H1 (cell line): ENCODE measurements at regions not wholly inside any gene's neighbourhood (a gene's known extent, or its start where the extent isn't known, plus 50 kb on each side); places are given as distances from the start of the nearest gene placed in this dataset.

Source experiments
- CTCF ChIA-PET: fragments of 300-600 bp; sonication (Branson Sonifier 250); formaldehyde crosslinking; loops from one replicate; lab custom pipeline; 2021; ENCODE audit not compliant: partially characterized antibody; lab: Charles Lee
- POLR2A ChIA-PET: fragments of 300-600 bp; sonication (Branson Sonifier 250); formaldehyde crosslinking; loops from one replicate; lab custom pipeline; 2021; ENCODE audit warnings: inconsistent platforms; ENCODE audit not compliant: partially characterized antibody; lab: Charles Lee
- DNase-seq, 2 experiments: peaks; one replicate each; pipeline versions ENCODE4 v3.0.0 to v3.0.0-alpha.2; 2010 to 2022; ENCODE audit warnings: low spot score in 2 of 2, low read depth in 1 of 2, mixed read lengths in 1 of 2
- FAIRE-seq: peaks from 2 replicates; lab custom pipeline; 2011; peaks lifted over from hg19 to GRCh38; lab: Jason Lieb, UNC
- H2AFZ ChIP-seq: 2 replicates; pipeline ENCODE4 v1.8.1; 2012; ENCODE audit warnings: low read length, inconsistent platforms
- H2AK5ac ChIP-seq: 2 replicates; pipeline ENCODE4 v1.6.1; 2013; ENCODE audit warnings: low read depth, low read length
- H2BK120ac ChIP-seq: replicated peaks from 2 replicates; pipeline ENCODE3; 2013; ENCODE audit warnings: low read depth, low read length, inconsistent platforms
- H2BK12ac ChIP-seq: 2 replicates; pipeline ENCODE4 v1.6.1; 2013; ENCODE audit warnings: low read depth, low read length
- H2BK15ac ChIP-seq: 2 replicates; pipeline ENCODE4 v1.6.1; 2013; ENCODE audit warnings: low read length
- H2BK20ac ChIP-seq: 2 replicates; pipeline ENCODE4 v1.6.1; 2013; ENCODE audit warnings: low read length
- H2BK5ac ChIP-seq: 2 replicates; pipeline ENCODE4 v1.6.1; 2013; ENCODE audit warnings: low read depth, low read length
- H3K14ac ChIP-seq: 2 replicates; pipeline ENCODE4 v1.6.1; 2013; ENCODE audit warnings: inconsistent platforms; ENCODE audit not compliant: insufficient read length
- H3K18ac ChIP-seq: 2 replicates; pipeline ENCODE4 v1.6.1; 2013; ENCODE audit warnings: low read length; ENCODE audit errors: extremely low read depth
- H3K23ac ChIP-seq: 2 replicates; pipeline ENCODE4 v1.6.1; 2013; ENCODE audit warnings: inconsistent platforms; ENCODE audit not compliant: insufficient read length
- H3K23me2 ChIP-seq: 2 replicates; pipeline ENCODE4 v1.6.1; 2013; ENCODE audit warnings: low read depth, low read length
- H3K27ac ChIP-seq: 2 replicates; pipeline ENCODE4 v1.6.1; 2011; ENCODE audit warnings: low read depth, low read length, inconsistent platforms
- H3K27me3 ChIP-seq, 4 experiments: replicated peaks in 1 of 4; 1 replicate in 1 of 4; 2 replicates in 3 of 4; pipeline versions ENCODE4 v1.6.1 to v1.8.1; 2011 to 2013; ENCODE audit warnings: low read length in 3 of 4, mild to moderate bottlenecking in 3 of 4, inconsistent platforms in 2 of 4, mixed read lengths in 2 of 4, moderate library complexity in 1 of 4; ENCODE audit not compliant: control insufficient read depth in 3 of 4, insufficient read depth in 3 of 4; ENCODE audit errors: extremely low read depth in 1 of 4
- H3K36me3 ChIP-seq, 4 experiments: 2 replicates each; pipeline versions ENCODE4 v1.6.1 to v1.8.1; 2011 to 2013; ENCODE audit warnings: mild to moderate bottlenecking in 4 of 4, low read length in 3 of 4, moderate library complexity in 2 of 4, control low read depth in 1 of 4, inconsistent platforms in 1 of 4; ENCODE audit not compliant: insufficient read depth in 4 of 4, control insufficient read depth in 2 of 4
- H3K4ac ChIP-seq: replicated peaks from 2 replicates; pipeline ENCODE3; 2013; ENCODE audit warnings: low read length, low read depth, mixed read lengths, inconsistent platforms; ENCODE audit not compliant: insufficient read length
- H3K4me1 ChIP-seq, 4 experiments: replicated peaks in 1 of 4; 1 replicate in 1 of 4; 2 replicates in 3 of 4; pipeline versions ENCODE4 v1.6.1 to v1.8.1; 2011 to 2013; ENCODE audit warnings: low read length in 3 of 4, inconsistent platforms in 2 of 4, mixed read lengths in 1 of 4; ENCODE audit not compliant: insufficient read depth in 4 of 4, control insufficient read depth in 3 of 4
- H3K4me2 ChIP-seq, 2 experiments: 2 replicates each; pipeline versions ENCODE4 v1.6.1 to v1.8.1; 2011 to 2013; ENCODE audit warnings: low read depth in 2 of 2, low read length in 2 of 2, control low read depth in 1 of 2, inconsistent platforms in 1 of 2, mild to moderate bottlenecking in 1 of 2; ENCODE audit not compliant: insufficient read depth in 1 of 2
- H3K4me3 ChIP-seq, 4 experiments: fragments of 200-600, 300-600 bp in 1 of 4; sonication (generic), shearing (Covaris generic), sonication (Bioruptor Twin) in 1 of 4; 2 replicates each; pipeline versions ENCODE4 v1.5.1 to v1.8.1; 2011 to 2016; ENCODE audit warnings: low read length in 4 of 4, low read depth in 3 of 4, control low read depth in 2 of 4, inconsistent platforms in 2 of 4, mild to moderate bottlenecking in 2 of 4, mixed read lengths in 1 of 4, moderate library complexity in 1 of 4; ENCODE audit not compliant: insufficient read depth in 2 of 4; ENCODE audit errors: extremely low read depth in 1 of 4
- H3K56ac ChIP-seq: replicated peaks from 2 replicates; pipeline ENCODE3; 2013; ENCODE audit warnings: low read depth, mild to moderate bottlenecking, mixed read lengths, low read length, inconsistent platforms; ENCODE audit not compliant: insufficient read length
- H3K79me1 ChIP-seq: 2 replicates; pipeline ENCODE4 v1.6.1; 2013; ENCODE audit warnings: low read depth, low read length, control low read depth
- H3K79me2 ChIP-seq, 2 experiments: 2 replicates each; pipeline versions ENCODE4 v1.6.1 to v1.8.1; 2012 to 2013; ENCODE audit warnings: low read length in 2 of 2, mild to moderate bottlenecking in 2 of 2, inconsistent platforms in 1 of 2; ENCODE audit not compliant: insufficient read depth in 2 of 2, control insufficient read depth in 1 of 2
- H3K9ac ChIP-seq, 4 experiments: replicated peaks in 1 of 4; 1 replicate in 1 of 4; 2 replicates in 3 of 4; pipeline versions ENCODE4 v1.6.1 to v1.8.1; 2011 to 2013; ENCODE audit warnings: low read depth in 3 of 4, low read length in 3 of 4, control low read depth in 2 of 4, mild to moderate bottlenecking in 2 of 4, moderate library complexity in 2 of 4, inconsistent platforms in 1 of 4; ENCODE audit errors: extremely low read depth in 1 of 4
- H3K9me3 ChIP-seq, 2 experiments: 2 replicates each; pipeline versions ENCODE4 v1.6.1 to v1.8.1; 2012 to 2013; ENCODE audit warnings: mild to moderate bottlenecking in 2 of 2, moderate library complexity in 2 of 2, control low read depth in 1 of 2, inconsistent platforms in 1 of 2, low read depth in 1 of 2, low read length in 1 of 2, mixed read lengths in 1 of 2; ENCODE audit not compliant: insufficient read depth in 2 of 2
- H4K20me1 ChIP-seq, 2 experiments: replicated peaks in 1 of 2; 2 replicates each; pipeline versions ENCODE3 to v1.8.1; 2011 to 2013; ENCODE audit warnings: inconsistent platforms in 2 of 2, low read length in 2 of 2, mild to moderate bottlenecking in 1 of 2; ENCODE audit not compliant: insufficient read depth in 2 of 2, control insufficient read depth in 1 of 2
- H4K5ac ChIP-seq: 2 replicates; pipeline ENCODE4 v1.6.1; 2013; ENCODE audit warnings: low read length, low read depth, mixed read lengths, inconsistent platforms; ENCODE audit not compliant: insufficient read length
- H4K8ac ChIP-seq: 2 replicates; pipeline ENCODE4 v1.8.0; 2013; ENCODE audit warnings: mild to moderate bottlenecking, moderate library complexity, low read length, inconsistent platforms; ENCODE audit not compliant: insufficient read depth; ENCODE audit errors: extremely low read depth
- H4K91ac ChIP-seq: replicated peaks from 2 replicates; pipeline ENCODE3; 2013; ENCODE audit warnings: low read length, mixed read lengths, inconsistent platforms; ENCODE audit not compliant: insufficient read length
- ATF2 ChIP-seq: IDR thresholded peaks from 2 replicates; pipeline ENCODE4 v1.6.1; 2012; ENCODE audit warnings: low read length, inconsistent platforms
- ATF3 ChIP-seq: IDR thresholded peaks from 2 replicates; pipeline ENCODE4 v1.6.1; 2011; ENCODE audit warnings: low read depth, mild to moderate bottlenecking, low read length; ENCODE audit not compliant: insufficient read depth
- CHD2 ChIP-seq: IDR thresholded peaks from 2 replicates; pipeline ENCODE4 v1.6.1; 2012; ENCODE audit warnings: low read length, improper control_type of control experiment
- KDM5A ChIP-seq: fragments of 200-600 bp; IDR thresholded peaks from 2 replicates; pipeline ENCODE4 v1.7.1; 2012; ENCODE audit warnings: mild to moderate bottlenecking, low read length, inconsistent platforms, mixed read lengths
- MAX ChIP-seq: IDR thresholded peaks from 2 replicates; pipeline ENCODE4 v1.6.1; 2012; ENCODE audit warnings: inconsistent platforms
- NANOG ChIP-seq: IDR thresholded peaks from 2 replicates; pipeline ENCODE4 v1.6.1; 2011; ENCODE audit warnings: low read length, low read depth, mild to moderate bottlenecking, inconsistent platforms; ENCODE audit not compliant: insufficient read depth, poor library complexity, severe bottlenecking
- RFX5 ChIP-seq: IDR thresholded peaks from 2 replicates; pipeline ENCODE4 v1.6.1; 2011; ENCODE audit warnings: low read depth, low read length, improper control_type of control experiment, borderline replicate concordance
- TAF1 ChIP-seq: IDR thresholded peaks from 2 replicates; pipeline ENCODE4 v1.6.1; 2011; ENCODE audit warnings: mild to moderate bottlenecking, low read depth, low read length
- ZNF274 ChIP-seq: IDR thresholded peaks from 2 replicates; pipeline ENCODE4 v1.7.0; 2012; ENCODE audit warnings: low read length, borderline replicate concordance; ENCODE audit errors: extremely low read depth
- WGBS, 2 experiments: shearing (Covaris generic) in 1 of 2; methylation state at CpG; one replicate each; pipeline versions ENCODE4 v1.1.6 to v1.1.7; 2013 to 2015; ENCODE audit warnings: low lambda C conversion rate in 2 of 2, mixed read lengths in 2 of 2, inconsistent platforms in 1 of 2, low coverage in 1 of 2, missing lambda C conversion rate in 1 of 2; ENCODE audit not compliant: insufficient replicate concordance in 2 of 2, insufficient coverage in 1 of 2, insufficient read length in 1 of 2; ENCODE audit errors: extremely low coverage in 1 of 2, missing lambda C conversion rate in 1 of 2; 5-methylcytosine and 5-hydroxymethylcytosine counted together

GRCh38 chr11:116352881-116353280, 419.9 kb downstream of the BUD13 start:
- H3K18ac ChIP-seq = no peak overlapping the region
- no peak overlapping the region for H2BK12ac ChIP-seq
- peaks cover 5% of the 10 kb centered on the region for H3K79me1 ChIP-seq
- H4K20me1 ChIP-seq = no peaks in the 10 kb centered on the region
- FAIRE-seq = no peak
- H3K79me2 ChIP-seq = no peaks in the 10 kb centered on the region
- no peak overlapping the region for H3K4me3 ChIP-seq
- H3K27ac ChIP-seq = no peak overlapping the region
- 95% methylated on average over 4 of the region's 4 CpGs; no CpG with 5 or more reads in 1 of the 2 experiments for WGBS, 2 experiments
- H4K91ac ChIP-seq = no peak overlapping the region
- no peak overlapping the region for H3K4ac ChIP-seq
- H2BK20ac ChIP-seq = no peak overlapping the region
- no peak for DNase-seq
- H3K9me3 ChIP-seq = no peaks in the 10 kb centered on the region
- H4K5ac ChIP-seq = no peak overlapping the region
- H2AFZ ChIP-seq = no peak overlapping the region
- H3K23me2 ChIP-seq = no peaks in the 10 kb centered on the region
- no peak overlapping the region for H2BK5ac ChIP-seq
- H3K9ac ChIP-seq = no peak overlapping the region
- H3K4me2 ChIP-seq = no peak overlapping the region
- peaks cover 0 to 7% (median 4%) of the 10 kb centered on the region in 4 experiments; a peak in 6 of 7 replicates for H3K4me1 ChIP-seq
- CTCF ChIA-PET = interaction anchor here (0.9 kb wide), 1 partner anchor 340 kb away, joined by 3 read pairs; no protein-coding TSS in a partner anchor
- no peak overlapping the region for H2BK120ac ChIP-seq
- H3K27me3 ChIP-seq = no peaks in the 10 kb centered on the region
- POLR2A ChIA-PET = no interaction called here
- H3K14ac ChIP-seq = no peak overlapping the region
- H4K8ac ChIP-seq = no peak overlapping the region
- H2AK5ac ChIP-seq = no peak overlapping the region
- no peak overlapping the region for H3K23ac ChIP-seq
- no peaks in the 10 kb centered on the region for H3K36me3 ChIP-seq
- H2BK15ac ChIP-seq = no peak overlapping the region
- no peak overlapping the region for H3K56ac ChIP-seq
- TF ChIP-seq KDM5A = no peak
- TF ChIP-seq MAX = no peak
- no peak for TF ChIP-seq ATF2
- no peak for TF ChIP-seq CHD2
- no peak for TF ChIP-seq TAF1
- TF ChIP-seq NANOG = no peak
- TF ChIP-seq RFX5 = no peak
- TF ChIP-seq ZNF274 = no peak
- no peak for TF ChIP-seq ATF3
